Astrocyte of the cerebellum (primary cell): ENCODE measurements at regions not wholly inside any gene's neighbourhood (a gene's known extent, or its start where the extent isn't known, plus 50 kb on each side); places are given as distances from the start of the nearest gene placed in this dataset.

ENCODE experiments used
- DNase-seq: peaks from one replicate; pipeline ENCODE4 v3.0.0-alpha.2; 2011; ENCODE audit warnings: low read depth
- H3K4me3 ChIP-seq: 2 replicates; pipeline ENCODE4 v1.5.1; 2011; ENCODE audit warnings: mild to moderate bottlenecking, low read depth, low read length, moderate library complexity
- CTCF ChIP-seq: IDR thresholded peaks from 2 replicates; pipeline ENCODE4 v1.5.1; 2012; ENCODE audit warnings: low read length, low read depth, moderate library complexity, mild to moderate bottlenecking; ENCODE audit errors: missing control alignments
- in situ Hi-C: cut with HindIII; loops from 2 replicates; pipeline ENCODE4 v1.10.0; 2017; ENCODE audit warnings: low sequenced_read_pairs

DNA sequence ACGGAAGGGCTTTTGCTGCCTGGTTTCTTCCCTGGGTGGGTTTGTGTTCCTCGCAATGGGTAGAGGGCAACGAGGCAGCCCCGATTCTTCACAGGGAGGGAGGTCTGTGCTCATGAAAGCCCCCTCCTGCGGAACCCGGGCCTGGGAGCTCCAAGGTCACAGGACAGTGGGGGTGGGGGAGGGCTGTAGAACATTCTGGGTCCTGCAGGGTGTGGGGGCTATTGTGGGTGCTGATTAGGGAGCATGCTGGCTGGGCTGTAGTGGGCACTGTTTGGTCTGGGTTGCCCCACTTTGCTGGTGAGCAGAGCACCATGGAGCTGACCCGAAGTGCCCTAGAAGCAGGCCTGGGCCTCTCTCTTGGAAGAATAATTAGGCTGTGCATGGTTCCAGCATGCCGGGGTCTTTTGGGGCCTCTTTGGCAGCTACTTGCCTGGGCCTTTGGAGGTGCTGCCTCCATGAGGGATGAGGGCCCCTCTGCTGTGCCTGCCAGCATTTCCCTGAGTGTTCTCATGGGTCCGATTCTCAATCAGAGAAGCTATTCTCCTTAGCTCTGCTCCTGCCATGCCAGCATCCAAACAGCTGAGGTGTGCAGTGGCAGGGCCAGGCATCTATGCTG, 232.2 kb upstream of the HS6ST1 start:
- no peak for DNase-seq
- in situ Hi-C loops: no loop called here
- no peak for TF ChIP-seq CTCF
- H3K4me3 ChIP-seq: no peak overlapping the region

- no peak overlapping the region for H3K4me3 ChIP-seq
- in situ Hi-C loops: no loop called here
- DNase-seq: no peak
- no peak for TF ChIP-seq CTCF
These were observed 232.8 kb upstream of the HS6ST1 start for GRCh38 chr2:128551435-128551834.

DNA sequence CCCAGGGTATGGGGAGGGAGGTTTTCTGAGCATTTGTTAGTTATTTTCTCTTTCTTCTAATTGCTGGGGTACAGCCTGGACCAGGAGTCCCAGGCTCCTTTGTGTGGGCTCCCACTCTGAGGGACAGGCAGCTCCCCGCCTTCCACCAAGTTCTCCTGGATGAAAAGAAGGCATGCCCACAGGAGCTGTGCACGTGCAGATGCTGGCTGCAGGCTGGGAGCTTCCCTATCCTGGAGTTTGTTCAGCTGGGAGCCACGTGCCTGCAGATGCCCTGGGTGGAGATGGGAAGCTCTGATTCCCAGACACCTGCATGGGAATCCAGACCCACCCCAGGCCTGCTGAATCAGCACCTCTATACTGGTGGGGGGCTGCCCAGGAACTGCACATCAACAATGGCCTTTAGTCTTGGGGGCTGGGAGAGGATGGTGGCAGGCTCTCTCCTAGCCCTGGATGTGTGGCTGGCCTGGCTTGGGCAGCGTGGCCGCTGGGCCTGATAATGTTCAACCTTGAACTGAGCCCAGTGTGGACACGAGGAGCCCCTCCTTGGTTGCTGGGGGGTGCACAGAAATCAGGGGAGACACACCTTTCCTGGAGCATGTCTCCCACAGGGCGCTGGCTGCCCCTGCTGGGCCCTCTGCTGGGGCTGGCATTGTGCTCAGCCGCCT, 233.6 kb upstream of the HS6ST1 start:
- in situ Hi-C loops: no loop called here
- DNase-seq: no peak

DNA sequence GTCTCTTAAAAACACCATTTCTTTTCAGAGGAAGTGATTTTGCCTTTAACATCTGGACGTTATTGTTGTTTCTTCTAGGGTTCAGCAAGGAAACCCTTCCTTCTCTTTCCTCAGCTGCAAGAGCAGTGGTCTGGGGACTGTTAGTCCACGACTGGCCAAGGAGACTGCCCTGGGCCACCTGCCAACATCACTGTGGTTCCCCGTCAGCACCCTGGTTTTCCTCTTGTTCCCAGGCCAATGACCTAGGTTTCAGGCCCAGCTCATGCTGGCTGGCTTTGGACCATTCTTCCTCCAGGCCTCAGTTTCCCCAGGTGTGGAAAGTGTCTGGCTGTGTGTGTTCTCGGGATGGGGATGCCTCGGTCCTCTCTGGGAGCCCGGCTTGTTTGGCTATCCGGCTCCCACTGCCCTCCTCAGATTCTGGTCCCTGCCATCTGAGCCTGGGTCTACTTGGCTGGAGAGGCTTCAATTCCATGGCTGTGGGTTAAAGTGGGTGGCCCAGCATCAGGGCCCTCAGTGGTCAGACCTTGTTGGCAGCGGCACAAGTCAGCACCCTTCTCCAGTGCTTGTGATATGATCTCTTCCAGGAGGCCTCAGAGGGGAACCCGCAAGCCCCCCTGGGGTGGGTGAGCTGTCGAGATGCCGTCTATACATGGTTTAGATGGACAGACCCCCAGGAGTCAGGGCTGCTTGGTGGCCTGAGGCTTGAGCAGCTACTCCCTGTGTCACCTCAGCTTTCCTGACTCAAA, 234.3 kb upstream of the HS6ST1 start:
- no peak overlapping the region for H3K4me3 ChIP-seq
- no peak for TF ChIP-seq CTCF
- in situ Hi-C loops: no loop called here
- no peak for DNase-seq

More for the DNA sequence above, 233.6 kb upstream of the HS6ST1 start:
- no peak for TF ChIP-seq CTCF
- no peak overlapping the region for H3K4me3 ChIP-seq

- DNase-seq: no peak
- in situ Hi-C loops: no loop called here
- H3K4me3 ChIP-seq: no peak overlapping the region
- no peak for TF ChIP-seq CTCF
These were observed 235.6 kb upstream of the HS6ST1 start for GRCh38 chr2:128554151-128554769.

DNA sequence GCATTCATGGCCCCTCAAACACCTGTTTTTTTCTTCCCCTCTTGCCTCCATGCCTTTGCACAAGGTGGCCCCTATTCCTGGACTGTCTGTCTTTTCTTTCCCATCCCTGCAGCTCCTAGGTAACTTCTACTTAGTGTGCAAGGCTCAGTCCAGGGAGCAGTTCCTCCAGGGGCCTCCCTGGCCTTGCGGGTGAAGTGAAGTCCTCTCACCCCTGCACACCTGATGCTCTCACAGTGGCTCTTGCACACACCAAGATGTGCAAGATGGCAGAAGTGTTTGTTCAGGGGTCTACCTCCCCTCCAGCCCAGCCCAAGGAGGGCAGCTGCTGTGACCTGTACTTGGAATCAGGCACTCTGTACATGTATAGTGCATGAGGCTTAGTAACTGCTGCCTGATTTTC, 236.8 kb upstream of the HS6ST1 start:
- in situ Hi-C loops: no loop called here
- no peak for TF ChIP-seq CTCF
- DNase-seq: no peak
- no peak overlapping the region for H3K4me3 ChIP-seq
